ENCODE measurements at regions not wholly inside any gene's neighbourhood (a gene's known extent, or its start where the extent isn't known, plus 50 kb on each side); places are given as distances from the start of the nearest gene placed in this dataset.

GRCh38 chr2:100704711-100705110 lies 115.2 kb upstream of the NPAS2 start:
- no peak for TF ChIP-seq POLR2A (IDR thresholded peaks at IDR 0.05; ENCODE audit: extremely low read depth, insufficient read length)
- no peak for TF ChIP-seq CTCF (IDR thresholded peaks at IDR 0.05; ENCODE audit: low read depth, low read length)

Data from NB4 (cell line).